Lower leg skin (tissue), 4 donors: ENCODE measurements at regions not wholly inside any gene's neighbourhood (a gene's known extent, or its start where the extent isn't known, plus 50 kb on each side); places are given as distances from the start of the nearest gene placed in this dataset.

Experiments used
- DNase-seq, 2 donors: peaks; one replicate each; pipeline ENCODE4 v3.0.0-alpha.2; 2019; ENCODE audit warnings: low spot score in 2 of 2
- H3K4me3 ChIP-seq: fragments of 200-600 bp; sonication (generic); 2 replicates; pipeline ENCODE4 v1.5.1; 2017; ENCODE audit warnings: mild to moderate bottlenecking, low read depth; ENCODE audit not compliant: poor library complexity, severe bottlenecking
- CTCF ChIP-seq, 3 donors: fragments of 450-650 bp; IDR thresholded peaks; one replicate each; pipeline ENCODE4 v1.5.1; 2016; ENCODE audit warnings: antibody characterized with exemption in 3 of 3, mild to moderate bottlenecking in 3 of 3, moderate library complexity in 2 of 3
- POLR2A ChIP-seq, 2 donors: fragments of 450-650 bp; IDR thresholded peaks; one replicate each; pipeline ENCODE4 v1.6.1; 2016 to 2017; ENCODE audit warnings: antibody characterized with exemption in 2 of 2, mild to moderate bottlenecking in 1 of 2, moderate library complexity in 1 of 2
- WGBS, 2 donors: methylation state at CpG; one replicate each; pipeline ENCODE4 v1.1.5; 2018; 5-methylcytosine and 5-hydroxymethylcytosine counted together
- intact Hi-C: fragments of 100-400 bp; cut with DNase I; formaldehyde crosslinking; loops from one replicate; pipeline ENCODE4 v1.15.0; 2023; ENCODE audit warnings: low total_unique reads

- no peak overlapping the region for H3K4me3 ChIP-seq
- TF ChIP-seq POLR2A (IDR thresholded peaks at IDR 0.05) (no peak), CTCF (IDR thresholded peaks at IDR 0.05) (no peak)
- 84 to 86% methylated on average over 5 of the region's 5 CpGs for WGBS, 2 donors
- intact Hi-C loops: no loop called here
- DNase-seq: no peak
Measured at GRCh38 chr6:144811140-144811539, 526.0 kb downstream of the UTRN start.

- WGBS, 2 donors: 92 to 94% methylated on average over 1 of the region's 1 CpG
- no peak for DNase-seq
- TF ChIP-seq CTCF (IDR thresholded peaks at IDR 0.05): no peak
- no peak for TF ChIP-seq POLR2A (IDR thresholded peaks at IDR 0.05)
- intact Hi-C loops: no loop called here
- H3K4me3 ChIP-seq: no peak overlapping the region
Measured at GRCh38 chr6:144816936-144817335, 531.8 kb downstream of the UTRN start.

- TF ChIP-seq POLR2A (IDR thresholded peaks at IDR 0.05) (no peak), CTCF (IDR thresholded peaks at IDR 0.05) (no peak)
- H3K4me3 ChIP-seq: no peak overlapping the region
- intact Hi-C loops: loop anchor here (5.0 kb wide), 1 partner anchor 113 kb away; no protein-coding TSS in a partner anchor
- 69 to 95% methylated on average over 1 of the region's 1 CpG for WGBS, 2 donors
- DNase-seq: no peak
Measured at GRCh38 chr6:144820270-144820669, 535.1 kb downstream of the UTRN start.

GRCh38 chr6:144823131-144823530 is 538.0 kb downstream of the UTRN start:
- no peak for TF ChIP-seq CTCF (IDR thresholded peaks at IDR 0.05)
- intact Hi-C loops: loop anchor here (5.0 kb wide), 1 partner anchor 116 kb away; no protein-coding TSS in a partner anchor
- WGBS, 2 donors: 65 to 76% methylated on average over 4 of the region's 4 CpGs
- DNase-seq: no peak
- H3K4me3 ChIP-seq: no peak overlapping the region

- TF ChIP-seq CTCF (IDR thresholded peaks at IDR 0.05) (no peak), POLR2A (IDR thresholded peaks at IDR 0.05) (no peak)
- H3K4me3 ChIP-seq: no peak overlapping the region
- intact Hi-C loops: loop anchor here (5.0 kb wide), 1 partner anchor 117 kb away; no protein-coding TSS in a partner anchor
- DNase-seq: no peak
Measured at GRCh38 chr6:144824018-144824417, 538.9 kb downstream of the UTRN start.

GRCh38 chr6:144834426-144835038 is 549.4 kb downstream of the UTRN start:
- 84 to 87% methylated on average over 6 of the region's 6 CpGs for WGBS, 2 donors

More at GRCh38 chr6:144834426-144835038, 549.4 kb downstream of the UTRN start:
- TF ChIP-seq CTCF (IDR thresholded peaks at IDR 0.05) (no peak), POLR2A (IDR thresholded peaks at IDR 0.05) (no peak)
- intact Hi-C loops: no loop called here
- DNase-seq: no peak
- H3K4me3 ChIP-seq: no peak overlapping the region
